CD14-positive monocyte (primary cell): ENCODE measurements at regions not wholly inside any gene's neighbourhood (a gene's known extent, or its start where the extent isn't known, plus 50 kb on each side); places are given as distances from the start of the nearest gene placed in this dataset.

Source experiments
- DNase-seq, 3 donors: peaks; one replicate each; pipeline ENCODE4 v3.0.0-alpha.2; 2011 to 2022
- H2AFZ ChIP-seq: 2 replicates; pipeline ENCODE4 v1.6.0; 2012; ENCODE audit warnings: mild to moderate bottlenecking, low read depth, low read length, inconsistent platforms; ENCODE audit not compliant: insufficient read depth, poor library complexity, severe bottlenecking
- H3K27ac ChIP-seq, 2 donors: 1 replicate in 1 of 2; 2 replicates in 1 of 2; pipeline ENCODE4 v1.5.1; 2012 to 2013; ENCODE audit warnings: low read length in 2 of 2, control low read depth in 1 of 2, inconsistent platforms in 1 of 2, low read depth in 1 of 2, mild to moderate bottlenecking in 1 of 2
- H3K27me3 ChIP-seq, 2 donors: one replicate each; pipeline versions ENCODE4 v1.6.0 to v1.6.1; 2011 to 2013; ENCODE audit warnings: low read length in 2 of 2; ENCODE audit not compliant: control insufficient read depth in 2 of 2, insufficient read depth in 2 of 2
- H3K36me3 ChIP-seq, 2 donors: replicated peaks in 1 of 2; 1 replicate in 1 of 2; 2 replicates in 1 of 2; pipeline versions ENCODE4 v1.5.1 to v1.6.1; 2012 to 2013; ENCODE audit warnings: low read length in 2 of 2, control low read depth in 1 of 2, inconsistent platforms in 1 of 2, mild to moderate bottlenecking in 1 of 2; ENCODE audit not compliant: insufficient read depth in 2 of 2, control insufficient read depth in 1 of 2
- H3K4me1 ChIP-seq, 2 donors: 1 replicate in 1 of 2; 2 replicates in 1 of 2; pipeline versions ENCODE4 v1.5.1 to v1.6.1; 2012 to 2013; ENCODE audit warnings: low read length in 2 of 2, control low read depth in 1 of 2, inconsistent platforms in 1 of 2, mild to moderate bottlenecking in 1 of 2, moderate library complexity in 1 of 2; ENCODE audit not compliant: insufficient read depth in 2 of 2, control insufficient read depth in 1 of 2
- H3K4me2 ChIP-seq: replicated peaks from 2 replicates; pipeline ENCODE3; 2012; ENCODE audit warnings: low read length, moderate library complexity, mild to moderate bottlenecking; ENCODE audit not compliant: poor library complexity, severe bottlenecking; ENCODE audit errors: extremely low read depth
- H3K4me3 ChIP-seq, 3 experiments: fragments of 200-600 bp in 1 of 3; sonication (generic) in 1 of 3; replicated peaks in 1 of 3; 1 replicate in 2 of 3; 2 replicates in 1 of 3; pipeline ENCODE4 v1.5.1; 2011 to 2013; ENCODE audit warnings: low read length in 3 of 3, mild to moderate bottlenecking in 3 of 3, control low read depth in 2 of 3, low read depth in 2 of 3, inconsistent platforms in 1 of 3, moderate library complexity in 1 of 3
- H3K79me2 ChIP-seq: 2 replicates; pipeline ENCODE4 v1.6.0; 2012; ENCODE audit warnings: mild to moderate bottlenecking, control low read depth, inconsistent platforms, low read length, moderate library complexity; ENCODE audit not compliant: insufficient read depth
- H3K9ac ChIP-seq: 2 replicates; pipeline ENCODE4 v1.6.0; 2017; ENCODE audit warnings: low read length, mild to moderate bottlenecking; ENCODE audit not compliant: insufficient read depth, poor library complexity, severe bottlenecking
- H3K9me3 ChIP-seq, 2 donors: replicated peaks in 1 of 2; 1 replicate in 1 of 2; 2 replicates in 1 of 2; pipeline versions ENCODE4 v1.5.1 to v1.6.1; 2012 to 2013; ENCODE audit warnings: low read length in 2 of 2, control low read depth in 1 of 2; ENCODE audit not compliant: control insufficient read depth in 1 of 2, insufficient read depth in 1 of 2
- H4K20me1 ChIP-seq: 2 replicates; pipeline ENCODE4 v1.6.0; 2012; ENCODE audit warnings: mild to moderate bottlenecking, low read length, control low read depth, moderate library complexity; ENCODE audit not compliant: insufficient read depth
- H3K27ac Mint-ChIP-seq, 7 donors: one replicate each; pipeline ENCODE4 v1.8.0; 2020; ENCODE audit warnings: mild to moderate bottlenecking in 7 of 7, mixed read lengths in 7 of 7, moderate library complexity in 6 of 7, inconsistent platforms in 2 of 7
- H3K27me3 Mint-ChIP-seq, 3 donors: one replicate each; pipeline ENCODE4 v1.8.0; 2021 to 2022; ENCODE audit warnings: low read depth in 3 of 3, mild to moderate bottlenecking in 3 of 3, mixed read lengths in 3 of 3, moderate library complexity in 3 of 3, inconsistent platforms in 1 of 3
- H3K36me3 Mint-ChIP-seq, 2 donors: one replicate each; pipeline ENCODE4 v1.8.0; 2020; ENCODE audit warnings: mixed read lengths in 2 of 2, inconsistent platforms in 1 of 2, mild to moderate bottlenecking in 1 of 2
- H3K4me1 Mint-ChIP-seq: one replicate; pipeline ENCODE4 v1.8.0; 2020; ENCODE audit warnings: mild to moderate bottlenecking, mixed read lengths
- H3K4me3 Mint-ChIP-seq, 2 donors: one replicate each; pipeline ENCODE4 v1.8.0; 2020; ENCODE audit warnings: mild to moderate bottlenecking in 2 of 2, mixed read lengths in 2 of 2, moderate library complexity in 1 of 2
- H3K9me3 Mint-ChIP-seq, 7 donors: one replicate each; pipeline ENCODE4 v1.8.0; 2020 to 2022; ENCODE audit warnings: mixed read lengths in 7 of 7, mild to moderate bottlenecking in 6 of 7, moderate library complexity in 6 of 7, inconsistent platforms in 2 of 7
- CTCF ChIP-seq: fragments of 200-600 bp; IDR thresholded peaks from one replicate; pipeline ENCODE4 v1.8.0; 2022; ENCODE audit warnings: antibody characterized with exemption, mild to moderate bottlenecking
- WGBS: methylation state at CpG from one replicate; pipeline ENCODE4 v1.1.5; 2013; ENCODE audit warnings: missing lambda C conversion rate; ENCODE audit not compliant: insufficient coverage; 5-methylcytosine and 5-hydroxymethylcytosine counted together
- intact Hi-C, 2 donors: fragments of 100-400 bp; cut with micrococcal nuclease; formaldehyde crosslinking; loops; one replicate each; pipeline versions ENCODE4 v1.15.0 to v1.15.1; 2023

GRCh38 chr4:123477711-123478209 lies 81.2 kb downstream of the SPRY1 start:
- TF ChIP-seq CTCF, result no peak
- Histone ChIP-seq H3K79me2 (no peaks in the 10 kb centered on the region), H3K4me1 (peaks cover 8 to 9% of the 10 kb centered on the region in 2 donors), H3K27me3 (no peaks in the 10 kb centered on the region), H3K9ac (no peak overlapping the region), H3K27ac (no peak overlapping the region), H4K20me1 (no peaks in the 10 kb centered on the region), H3K4me3 (no peak overlapping the region), H3K4me2 (no peak overlapping the region), H3K36me3 (no peaks in the 10 kb centered on the region), H3K9me3 (no peaks in the 10 kb centered on the region), H2AFZ (peak overlapping the region; percentile 42)
- 0% methylated on average over 4 of the region's 8 CpGs for WGBS
- DNase-seq, result peak; percentile 56 to 87 (median 57)
- H3K36me3 Mint-ChIP-seq, result no peaks in the 10 kb centered on the region
- peaks cover 0 to 4% (median 3%) of the 10 kb centered on the region in 3 donors for H3K27me3 Mint-ChIP-seq
- H3K4me3 Mint-ChIP-seq, result no peak overlapping the region
- peak overlapping the region in 4 of 7 donors; percentile 40 to 65 (median 54) for H3K27ac Mint-ChIP-seq
- peaks cover 32% of the 10 kb centered on the region for H3K4me1 Mint-ChIP-seq
- intact Hi-C loops, result no loop called here
- H3K9me3 Mint-ChIP-seq, result peaks cover 0 to 2% (median 0%) of the 10 kb centered on the region in 7 donors

- Histone ChIP-seq H3K4me1 (peaks cover 8 to 9% of the 10 kb centered on the region in 2 donors), H3K4me2 (no peak overlapping the region), H2AFZ (no peak overlapping the region), H3K79me2 (no peaks in the 10 kb centered on the region), H3K9ac (no peak overlapping the region), H3K36me3 (no peaks in the 10 kb centered on the region), H3K27ac (no peak overlapping the region), H3K9me3 (no peaks in the 10 kb centered on the region), H3K4me3 (no peak overlapping the region), H4K20me1 (no peaks in the 10 kb centered on the region), H3K27me3 (no peaks in the 10 kb centered on the region)
- no peak for DNase-seq
- peak overlapping the region in 5 of 7 donors; percentile 20 to 85 (median 80) for H3K27ac Mint-ChIP-seq
- TF ChIP-seq CTCF, result no peak
- intact Hi-C loops, result no loop called here
- WGBS, result 53% methylated on average over 4 of the region's 6 CpGs
- H3K27me3 Mint-ChIP-seq, result peaks cover 0 to 3% (median 2%) of the 10 kb centered on the region in 3 donors
- H3K9me3 Mint-ChIP-seq, result peaks cover 0 to 2% (median 0%) of the 10 kb centered on the region in 7 donors
- peaks cover 28% of the 10 kb centered on the region for H3K4me1 Mint-ChIP-seq
- no peak overlapping the region for H3K4me3 Mint-ChIP-seq
- H3K36me3 Mint-ChIP-seq, result no peaks in the 10 kb centered on the region
These were observed 82.3 kb downstream of the SPRY1 start for GRCh38 chr4:123478859-123479345.
